ENCODE measurements at regions not wholly inside any gene's neighbourhood (a gene's known extent, or its start where the extent isn't known, plus 50 kb on each side); places are given as distances from the start of the nearest gene placed in this dataset.

- DNase-seq (ENCODE audit: low spot score, unreplicated experiment), result no peak
- Mint-ChIP-seq H3K4me3 (ENCODE audit: low read depth) (no peak overlapping the region), H3K27ac (no peak overlapping the region), H3K27me3 (no peaks in the 10 kb centered on the region), H3K4me1 (ENCODE audit: low read depth) (peaks cover 10% of the 10 kb centered on the region), H3K9me3 (ENCODE audit: low read depth) (no peaks in the 10 kb centered on the region), H3K36me3 (ENCODE audit: insufficient read depth) (no peaks in the 10 kb centered on the region)
- no peak for TF ChIP-seq CTCF (IDR thresholded peaks at IDR 0.05; ENCODE audit: unreplicated experiment)
These were observed 282.9 kb downstream of the RMST start for GRCh38 chr12:97745406-97746101.

- Mint-ChIP-seq H3K4me3 (ENCODE audit: low read depth) (no peak overlapping the region), H3K9me3 (ENCODE audit: low read depth) (no peaks in the 10 kb centered on the region), H3K27me3 (no peaks in the 10 kb centered on the region), H3K27ac (no peak overlapping the region), H3K36me3 (ENCODE audit: insufficient read depth) (no peaks in the 10 kb centered on the region), H3K4me1 (ENCODE audit: low read depth) (peaks cover 11% of the 10 kb centered on the region)
- no peak for TF ChIP-seq CTCF (IDR thresholded peaks at IDR 0.05; ENCODE audit: unreplicated experiment)
- DNase-seq (ENCODE audit: low spot score, unreplicated experiment), result no peak
These were observed 285.7 kb downstream of the RMST start for GRCh38 chr12:97748298-97748697.

GRCh38 chr12:97751704-97752103 is 289.1 kb downstream of the RMST start:
- no peaks in the 10 kb centered on the region for H3K36me3 Mint-ChIP-seq (ENCODE audit: insufficient read depth)

GRCh38 chr12:97752129-97752528 is 289.5 kb downstream of the RMST start:
- H3K27ac Mint-ChIP-seq, result no peak overlapping the region

More at GRCh38 chr12:97751704-97752103, 289.1 kb downstream of the RMST start:
- H3K9me3 Mint-ChIP-seq (ENCODE audit: low read depth), result no peaks in the 10 kb centered on the region
- peaks cover 28% of the 10 kb centered on the region for H3K4me1 Mint-ChIP-seq (ENCODE audit: low read depth)
- no peak overlapping the region for H3K4me3 Mint-ChIP-seq (ENCODE audit: low read depth)
- no peak for TF ChIP-seq CTCF (IDR thresholded peaks at IDR 0.05; ENCODE audit: unreplicated experiment)
- no peak for DNase-seq (ENCODE audit: low spot score, unreplicated experiment)
- H3K27ac Mint-ChIP-seq, result no peak overlapping the region
- no peaks in the 10 kb centered on the region for H3K27me3 Mint-ChIP-seq

GRCh38 chr12:97753332-97753731 is 290.7 kb downstream of the RMST start:
- H3K9me3 Mint-ChIP-seq (ENCODE audit: low read depth), result no peaks in the 10 kb centered on the region

More at GRCh38 chr12:97752129-97752528, 289.5 kb downstream of the RMST start:
- H3K27me3 Mint-ChIP-seq, result no peaks in the 10 kb centered on the region
- H3K4me3 Mint-ChIP-seq (ENCODE audit: low read depth), result no peak overlapping the region
- no peak for TF ChIP-seq CTCF (IDR thresholded peaks at IDR 0.05; ENCODE audit: unreplicated experiment)
- H3K36me3 Mint-ChIP-seq (ENCODE audit: insufficient read depth), result no peaks in the 10 kb centered on the region
- DNase-seq (ENCODE audit: low spot score, unreplicated experiment), result no peak
- H3K9me3 Mint-ChIP-seq (ENCODE audit: low read depth), result no peaks in the 10 kb centered on the region
- H3K4me1 Mint-ChIP-seq (ENCODE audit: low read depth), result peaks cover 28% of the 10 kb centered on the region

More at GRCh38 chr12:97753332-97753731, 290.7 kb downstream of the RMST start:
- H3K27ac Mint-ChIP-seq, result no peak overlapping the region
- H3K27me3 Mint-ChIP-seq, result no peaks in the 10 kb centered on the region
- DNase-seq (ENCODE audit: low spot score, unreplicated experiment), result no peak
- no peak overlapping the region for H3K4me3 Mint-ChIP-seq (ENCODE audit: low read depth)
- peaks cover 24% of the 10 kb centered on the region for H3K4me1 Mint-ChIP-seq (ENCODE audit: low read depth)
- no peaks in the 10 kb centered on the region for H3K36me3 Mint-ChIP-seq (ENCODE audit: insufficient read depth)
- TF ChIP-seq CTCF (IDR thresholded peaks at IDR 0.05; ENCODE audit: unreplicated experiment), result no peak

Measured in progenitor cell of endocrine pancreas (in vitro differentiated cells).